ENCODE measurements at regions not wholly inside any gene's neighbourhood (a gene's known extent, or its start where the extent isn't known, plus 50 kb on each side); places are given as distances from the start of the nearest gene placed in this dataset.

DNA sequence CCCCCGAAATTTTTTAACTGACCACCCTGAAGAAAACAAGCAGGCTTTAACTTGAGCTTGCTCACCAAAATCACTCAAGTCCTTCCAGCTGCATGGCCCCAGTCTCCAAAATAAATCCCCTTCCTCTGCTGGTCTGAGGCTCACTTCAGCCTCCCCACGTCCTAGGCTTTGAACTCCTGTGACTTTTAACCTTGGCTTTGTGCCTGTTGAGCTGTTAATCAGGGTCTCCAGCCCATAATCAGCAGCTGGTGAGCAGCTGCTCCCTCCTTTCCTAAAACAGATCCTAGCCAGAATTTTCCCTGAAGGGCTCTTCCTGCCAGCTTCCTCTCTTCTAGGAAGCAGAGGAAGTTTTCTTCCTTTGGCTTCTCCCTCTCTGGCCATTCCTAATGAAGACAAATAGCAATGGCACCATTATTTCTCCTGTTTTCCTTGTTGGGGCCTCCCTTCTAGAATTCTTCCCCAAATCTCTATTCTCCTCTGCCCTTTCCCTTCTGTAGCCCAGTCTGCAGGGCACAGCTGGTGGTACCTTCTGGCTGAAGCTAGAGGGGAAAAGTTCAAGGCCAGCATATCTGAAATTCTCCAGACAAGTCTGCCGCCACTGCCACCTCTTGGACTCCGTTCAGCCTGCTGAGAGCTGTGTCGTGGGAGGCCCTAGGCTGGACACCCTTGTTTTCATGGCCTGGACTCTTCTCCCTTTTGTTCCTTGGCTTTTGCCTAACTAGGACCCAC is 152.1 kb downstream of the NOC3L start:
- Histone ChIP-seq H3K4me3 (ENCODE audit: low read depth, low read length) (no peak overlapping the region), H3K27me3 (ENCODE audit: control insufficient read depth, insufficient read depth, low read length) (no peaks in the 10 kb centered on the region), H3K9me3 (ENCODE audit: control insufficient read depth, insufficient read depth, low read length) (no peaks in the 10 kb centered on the region), H3K27ac (ENCODE audit: low read depth, low read length) (no peak overlapping the region), H3K4me1 (ENCODE audit: control insufficient read depth, insufficient read depth, low read length) (peaks cover 11% of the 10 kb centered on the region), H3K9ac (ENCODE audit: low read depth, low read length) (no peak overlapping the region), H3K36me3 (ENCODE audit: control insufficient read depth, insufficient read depth, low read length) (no peaks in the 10 kb centered on the region)

DNA sequence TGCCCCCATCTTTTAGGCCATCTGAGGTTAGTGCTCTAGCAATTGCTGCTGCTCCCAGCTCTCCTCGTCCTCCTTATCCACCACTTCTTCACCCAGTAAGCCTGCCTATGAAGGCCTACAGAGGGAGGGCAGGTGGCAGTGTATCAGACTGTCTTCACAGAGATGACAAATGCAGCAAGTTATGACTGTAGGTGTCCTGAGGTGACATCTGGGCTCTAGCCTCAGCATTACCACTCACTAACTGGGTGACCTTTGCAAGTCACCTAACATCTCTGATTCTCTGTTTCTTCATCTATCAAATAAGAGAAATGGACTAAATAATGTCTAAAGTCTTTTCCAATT is 151.6 kb downstream of the NOC3L start:
- H3K9ac ChIP-seq (ENCODE audit: low read depth, low read length): no peak overlapping the region
- no peaks in the 10 kb centered on the region for H3K27me3 ChIP-seq (ENCODE audit: control insufficient read depth, insufficient read depth, low read length)
- H3K36me3 ChIP-seq (ENCODE audit: control insufficient read depth, insufficient read depth, low read length): no peaks in the 10 kb centered on the region

DNA sequence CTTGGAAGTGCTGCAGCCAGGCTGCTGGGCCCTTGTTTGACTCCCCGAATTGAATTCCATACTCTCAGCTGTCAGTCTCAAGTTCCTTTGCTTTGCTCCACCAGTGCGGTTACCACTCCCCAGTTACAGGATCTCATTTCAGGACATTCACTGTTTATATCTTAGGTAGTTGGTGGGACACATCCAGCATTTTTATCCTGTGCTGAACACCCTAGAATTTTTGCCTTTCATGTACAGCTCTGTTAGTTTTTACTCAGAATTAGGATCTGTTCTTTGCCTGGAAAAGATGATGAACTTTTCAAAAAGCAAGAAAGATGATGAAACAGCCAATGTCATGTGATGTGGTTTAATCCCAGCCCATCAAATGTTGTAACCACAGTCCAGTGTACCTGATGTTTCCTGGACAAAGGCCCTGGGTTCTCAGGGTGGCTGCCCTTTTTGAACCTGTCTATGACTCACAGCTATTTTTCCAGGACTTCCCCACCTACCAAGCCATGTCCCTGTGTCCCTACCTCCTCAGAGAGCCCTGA is 149.7 kb downstream of the NOC3L start:
- no peak overlapping the region for H3K9ac ChIP-seq (ENCODE audit: low read depth, low read length)

More for the DNA sequence above, 151.6 kb downstream of the NOC3L start:
- H3K27ac ChIP-seq (ENCODE audit: low read depth, low read length): no peak overlapping the region
- no peak overlapping the region for H3K4me3 ChIP-seq (ENCODE audit: low read depth, low read length)
- H3K9me3 ChIP-seq (ENCODE audit: control insufficient read depth, insufficient read depth, low read length): no peaks in the 10 kb centered on the region
- peaks cover 11% of the 10 kb centered on the region for H3K4me1 ChIP-seq (ENCODE audit: control insufficient read depth, insufficient read depth, low read length)

DNA sequence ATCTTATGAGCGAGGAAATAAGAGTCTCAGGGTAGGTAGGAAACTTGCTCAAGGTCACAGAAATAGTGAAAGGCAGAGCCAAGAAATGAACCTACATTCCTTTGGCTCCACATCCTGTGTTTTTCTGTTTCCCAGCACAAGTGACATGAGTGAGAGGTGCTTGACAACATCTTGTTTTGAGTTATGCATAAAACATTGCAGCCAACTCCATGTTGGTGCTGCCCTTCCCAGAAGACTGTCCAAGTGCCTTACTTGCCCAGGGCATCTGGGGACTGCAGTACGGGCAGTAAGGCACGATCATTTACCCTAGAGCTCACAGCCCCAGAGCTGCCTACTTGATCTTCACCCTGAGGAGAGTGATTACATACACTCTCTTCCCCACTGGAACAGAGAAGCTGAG is 148.8 kb downstream of the NOC3L start:
- no peak overlapping the region for H3K9ac ChIP-seq (ENCODE audit: low read depth, low read length)
- H3K36me3 ChIP-seq (ENCODE audit: control insufficient read depth, insufficient read depth, low read length): no peaks in the 10 kb centered on the region
- peaks cover 11% of the 10 kb centered on the region for H3K4me1 ChIP-seq (ENCODE audit: control insufficient read depth, insufficient read depth, low read length)
- no peaks in the 10 kb centered on the region for H3K9me3 ChIP-seq (ENCODE audit: control insufficient read depth, insufficient read depth, low read length)
- no peak overlapping the region for H3K27ac ChIP-seq (ENCODE audit: low read depth, low read length)
- H3K4me3 ChIP-seq (ENCODE audit: low read depth, low read length): no peak overlapping the region
- no peaks in the 10 kb centered on the region for H3K27me3 ChIP-seq (ENCODE audit: control insufficient read depth, insufficient read depth, low read length)

More for the DNA sequence above, 149.7 kb downstream of the NOC3L start:
- H3K27me3 ChIP-seq (ENCODE audit: control insufficient read depth, insufficient read depth, low read length): no peaks in the 10 kb centered on the region
- H3K36me3 ChIP-seq (ENCODE audit: control insufficient read depth, insufficient read depth, low read length): no peaks in the 10 kb centered on the region
- no peak overlapping the region for H3K4me3 ChIP-seq (ENCODE audit: low read depth, low read length)
- H3K4me1 ChIP-seq (ENCODE audit: control insufficient read depth, insufficient read depth, low read length): peaks cover 11% of the 10 kb centered on the region
- no peak overlapping the region for H3K27ac ChIP-seq (ENCODE audit: low read depth, low read length)
- no peaks in the 10 kb centered on the region for H3K9me3 ChIP-seq (ENCODE audit: control insufficient read depth, insufficient read depth, low read length)

DNA sequence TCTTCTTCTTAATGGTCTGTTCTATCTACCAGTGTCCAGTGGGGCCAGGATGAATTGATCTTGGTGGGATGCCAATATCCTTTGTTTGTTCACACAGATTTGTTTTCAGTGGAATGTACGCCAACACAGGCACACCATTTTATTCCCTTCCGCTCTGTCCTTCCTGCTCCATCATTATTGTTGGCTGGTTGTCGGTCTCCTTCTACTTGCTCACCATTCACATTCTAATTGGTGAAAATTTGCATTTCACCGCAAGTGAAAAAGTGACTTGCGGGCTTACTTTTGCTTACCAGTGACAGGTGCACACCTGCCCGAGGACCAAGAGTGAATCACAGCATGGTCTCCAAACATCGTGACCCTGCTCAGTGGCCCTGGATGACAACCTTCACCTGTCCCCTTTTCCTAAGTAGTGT is 148.3 kb downstream of the NOC3L start:
- peaks cover 11% of the 10 kb centered on the region for H3K4me1 ChIP-seq (ENCODE audit: control insufficient read depth, insufficient read depth, low read length)
- no peak overlapping the region for H3K27ac ChIP-seq (ENCODE audit: low read depth, low read length)
- no peak overlapping the region for H3K4me3 ChIP-seq (ENCODE audit: low read depth, low read length)
- H3K9ac ChIP-seq (ENCODE audit: low read depth, low read length): no peak overlapping the region
- no peaks in the 10 kb centered on the region for H3K36me3 ChIP-seq (ENCODE audit: control insufficient read depth, insufficient read depth, low read length)
- no peaks in the 10 kb centered on the region for H3K9me3 ChIP-seq (ENCODE audit: control insufficient read depth, insufficient read depth, low read length)
- H3K27me3 ChIP-seq (ENCODE audit: control insufficient read depth, insufficient read depth, low read length): no peaks in the 10 kb centered on the region

DNA sequence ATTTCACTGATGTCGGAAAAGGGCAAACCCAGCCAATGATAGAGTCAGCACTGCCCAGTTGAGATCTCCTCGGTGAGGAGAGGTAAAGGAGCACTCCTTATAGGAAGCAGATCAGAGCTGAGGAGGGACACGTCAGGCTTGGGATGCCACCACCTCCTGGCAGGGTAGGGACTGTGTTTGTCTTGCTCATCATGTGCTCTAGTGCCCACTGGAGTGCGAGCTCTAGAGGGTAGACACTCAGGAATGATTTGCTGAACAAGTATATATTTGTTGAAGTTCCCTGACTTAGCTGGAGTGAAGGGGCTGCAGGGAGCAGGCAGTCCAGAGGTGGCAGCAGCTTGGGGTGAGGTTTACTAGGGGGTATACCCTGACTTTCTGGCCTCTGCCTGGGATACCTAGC is 146.5 kb downstream of the NOC3L start:
- Histone ChIP-seq H3K36me3 (ENCODE audit: control insufficient read depth, insufficient read depth, low read length) (no peaks in the 10 kb centered on the region), H3K27me3 (ENCODE audit: control insufficient read depth, insufficient read depth, low read length) (no peaks in the 10 kb centered on the region), H3K4me1 (ENCODE audit: control insufficient read depth, insufficient read depth, low read length) (peaks cover 11% of the 10 kb centered on the region)

DNA sequence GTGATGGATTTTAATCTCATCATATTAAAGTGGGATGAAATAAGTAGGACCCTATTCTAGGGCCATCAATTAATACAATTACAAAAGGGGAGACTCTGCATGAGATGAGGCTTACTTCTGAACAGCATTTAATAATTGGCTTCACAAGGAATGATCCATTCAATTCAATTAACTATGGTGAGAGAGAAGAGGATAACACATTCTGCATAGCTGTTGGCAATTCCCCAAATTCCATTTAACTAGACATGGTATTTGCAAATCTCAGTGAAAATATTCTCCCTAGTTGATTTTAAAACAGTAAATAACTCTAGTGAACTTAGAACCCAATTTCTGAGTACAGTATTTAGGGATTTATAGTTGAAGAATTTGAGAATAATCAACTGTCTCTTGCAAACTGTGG is 145.3 kb downstream of the NOC3L start:
- H3K9ac ChIP-seq (ENCODE audit: low read depth, low read length): no peak overlapping the region
- peaks cover 11% of the 10 kb centered on the region for H3K4me1 ChIP-seq (ENCODE audit: control insufficient read depth, insufficient read depth, low read length)
- no peaks in the 10 kb centered on the region for H3K36me3 ChIP-seq (ENCODE audit: control insufficient read depth, insufficient read depth, low read length)
- H3K27ac ChIP-seq (ENCODE audit: low read depth, low read length): no peak overlapping the region
- H3K27me3 ChIP-seq (ENCODE audit: control insufficient read depth, insufficient read depth, low read length): no peaks in the 10 kb centered on the region
- no peaks in the 10 kb centered on the region for H3K9me3 ChIP-seq (ENCODE audit: control insufficient read depth, insufficient read depth, low read length)
- no peak overlapping the region for H3K4me3 ChIP-seq (ENCODE audit: low read depth, low read length)

More for the DNA sequence above, 146.5 kb downstream of the NOC3L start:
- no peaks in the 10 kb centered on the region for H3K9me3 ChIP-seq (ENCODE audit: control insufficient read depth, insufficient read depth, low read length)
- H3K9ac ChIP-seq (ENCODE audit: low read depth, low read length): no peak overlapping the region
- no peak overlapping the region for H3K27ac ChIP-seq (ENCODE audit: low read depth, low read length)
- no peak overlapping the region for H3K4me3 ChIP-seq (ENCODE audit: low read depth, low read length)

DNA sequence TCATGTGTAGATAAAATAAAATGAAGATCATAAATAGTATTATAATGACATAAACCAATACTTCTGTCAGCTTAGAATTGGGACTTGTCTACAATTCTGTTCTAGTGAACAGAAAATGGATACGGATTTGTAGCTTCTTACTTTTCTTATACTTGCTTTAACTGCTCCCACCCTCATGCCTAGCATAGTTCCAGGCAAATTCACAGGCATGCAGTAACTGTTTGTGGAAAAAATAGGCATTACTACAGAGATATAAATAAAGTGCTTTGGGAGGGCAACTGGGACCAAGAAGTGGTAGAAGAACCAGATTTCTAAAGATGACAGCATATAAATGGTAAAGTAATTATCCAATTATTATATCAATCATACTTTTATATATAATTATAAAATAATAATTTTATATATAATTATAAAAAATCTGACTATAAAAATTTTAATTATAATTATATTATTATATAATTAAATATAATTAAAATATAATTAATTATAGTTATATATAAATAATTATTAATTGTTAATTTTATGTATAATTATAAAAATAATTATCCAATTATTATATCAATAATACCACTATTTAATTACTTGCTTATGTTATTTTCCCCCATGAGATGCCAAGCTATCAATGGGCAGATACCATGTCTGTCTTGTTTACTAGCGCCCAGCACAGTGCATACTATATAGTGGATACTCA is 144.1 kb downstream of the NOC3L start:
- Histone ChIP-seq H3K4me1 (ENCODE audit: control insufficient read depth, insufficient read depth, low read length) (peaks cover 11% of the 10 kb centered on the region), H3K27me3 (ENCODE audit: control insufficient read depth, insufficient read depth, low read length) (no peaks in the 10 kb centered on the region), H3K9me3 (ENCODE audit: control insufficient read depth, insufficient read depth, low read length) (no peaks in the 10 kb centered on the region), H3K4me3 (ENCODE audit: low read depth, low read length) (no peak overlapping the region), H3K36me3 (ENCODE audit: control insufficient read depth, insufficient read depth, low read length) (no peaks in the 10 kb centered on the region), H3K9ac (ENCODE audit: low read depth, low read length) (no peak overlapping the region), H3K27ac (ENCODE audit: low read depth, low read length) (no peak overlapping the region)

DNA sequence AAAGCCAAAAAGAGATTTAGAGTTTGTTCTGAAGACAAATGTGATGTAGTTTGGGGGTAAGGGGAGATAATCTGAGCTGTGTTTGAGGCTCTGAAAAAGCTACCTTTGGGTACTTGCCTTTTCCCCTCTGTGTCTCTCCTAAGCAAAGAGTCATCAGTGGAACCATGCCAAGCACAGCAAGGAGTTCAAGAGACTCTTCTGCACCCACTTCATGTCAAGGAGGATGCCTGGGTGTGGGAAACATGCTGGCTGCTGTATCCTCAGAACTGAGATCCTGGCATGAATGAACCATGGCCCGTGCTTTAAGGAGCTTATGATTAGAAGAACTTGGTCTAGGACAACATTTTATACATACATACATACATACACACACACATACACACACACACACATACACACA is 142.9 kb downstream of the NOC3L start:
- Histone ChIP-seq H3K9me3 (ENCODE audit: control insufficient read depth, insufficient read depth, low read length) (no peaks in the 10 kb centered on the region), H3K27me3 (ENCODE audit: control insufficient read depth, insufficient read depth, low read length) (no peaks in the 10 kb centered on the region), H3K27ac (ENCODE audit: low read depth, low read length) (no peak overlapping the region), H3K4me1 (ENCODE audit: control insufficient read depth, insufficient read depth, low read length) (peaks cover 2% of the 10 kb centered on the region; the same call in 1 of the 2 replicates), H3K9ac (ENCODE audit: low read depth, low read length) (no peak overlapping the region), H3K4me3 (ENCODE audit: low read depth, low read length) (no peak overlapping the region), H3K36me3 (ENCODE audit: control insufficient read depth, insufficient read depth, low read length) (no peaks in the 10 kb centered on the region)

DNA sequence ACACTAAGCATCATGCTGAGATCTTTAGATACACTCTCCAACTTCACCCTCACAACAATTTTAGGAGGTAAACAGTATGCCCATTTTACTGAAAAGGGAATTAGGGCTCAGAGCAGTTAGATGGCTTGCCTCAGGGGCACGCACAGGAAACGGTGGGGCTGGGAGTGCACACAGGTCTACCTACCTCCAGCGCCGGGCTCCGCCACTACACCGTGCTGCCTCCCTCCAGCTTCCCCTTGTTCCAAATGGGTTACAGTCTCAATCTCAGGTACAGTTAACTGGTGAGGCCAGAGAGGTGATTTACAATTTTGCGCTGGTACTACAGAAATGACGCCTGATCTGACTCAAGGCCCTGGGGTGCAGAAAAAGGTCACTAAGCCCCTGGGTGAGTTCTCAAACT is 142.0 kb downstream of the NOC3L start:
- H3K27me3 ChIP-seq (ENCODE audit: control insufficient read depth, insufficient read depth, low read length): no peaks in the 10 kb centered on the region
- H3K27ac ChIP-seq (ENCODE audit: low read depth, low read length): no peak overlapping the region
- no peak overlapping the region for H3K4me3 ChIP-seq (ENCODE audit: low read depth, low read length)
- H3K4me1 ChIP-seq (ENCODE audit: control insufficient read depth, insufficient read depth, low read length): no peaks in the 10 kb centered on the region
- H3K36me3 ChIP-seq (ENCODE audit: control insufficient read depth, insufficient read depth, low read length): no peaks in the 10 kb centered on the region
- H3K9me3 ChIP-seq (ENCODE audit: control insufficient read depth, insufficient read depth, low read length): no peaks in the 10 kb centered on the region
- H3K9ac ChIP-seq (ENCODE audit: low read depth, low read length): no peak overlapping the region

DNA sequence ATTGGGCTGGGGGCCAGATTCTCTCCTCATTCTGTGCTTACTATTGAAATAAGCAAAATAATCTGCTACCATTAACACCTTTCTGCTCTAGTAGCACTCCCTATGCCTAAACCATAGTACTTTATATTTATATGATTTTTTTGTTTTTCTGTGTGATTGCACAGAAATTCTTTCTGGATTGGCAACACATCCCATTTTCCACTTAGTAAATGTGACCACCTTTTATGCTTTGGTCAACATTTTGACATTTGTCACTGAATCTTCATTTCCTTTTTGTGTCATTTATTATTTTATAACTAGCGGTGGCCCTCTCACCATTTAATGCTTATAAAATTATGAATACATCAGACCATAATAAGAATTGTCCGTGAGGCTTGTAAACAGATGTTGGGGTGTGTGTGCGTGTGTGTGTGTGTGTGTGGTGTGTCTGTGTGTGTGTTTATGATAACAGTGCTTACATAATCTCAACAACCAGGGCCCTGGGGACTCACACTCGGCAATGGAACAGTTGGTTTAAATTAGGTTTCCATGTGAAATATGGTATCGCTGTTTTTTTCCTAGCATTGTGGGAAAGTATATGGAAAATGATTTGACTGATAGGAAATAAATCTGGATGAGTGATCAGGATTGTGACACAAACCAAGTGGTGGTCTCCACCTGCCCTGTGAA is 138.9 kb downstream of the NOC3L start:
- Histone ChIP-seq H3K9ac (ENCODE audit: low read depth, low read length) (no peak overlapping the region), H3K9me3 (ENCODE audit: control insufficient read depth, insufficient read depth, low read length) (no peaks in the 10 kb centered on the region), H3K4me1 (ENCODE audit: control insufficient read depth, insufficient read depth, low read length) (no peaks in the 10 kb centered on the region), H3K36me3 (ENCODE audit: control insufficient read depth, insufficient read depth, low read length) (no peaks in the 10 kb centered on the region), H3K27ac (ENCODE audit: low read depth, low read length) (no peak overlapping the region), H3K4me3 (ENCODE audit: low read depth, low read length) (no peak overlapping the region), H3K27me3 (ENCODE audit: control insufficient read depth, insufficient read depth, low read length) (no peaks in the 10 kb centered on the region)
